Gastroesophageal sphincter (tissue), 4 donors: ENCODE measurements at regions not wholly inside any gene's neighbourhood (a gene's known extent, or its start where the extent isn't known, plus 50 kb on each side); places are given as distances from the start of the nearest gene placed in this dataset.

ENCODE experiments used
- ATAC-seq: fragments of 150-250 bp; one replicate; pipeline ENCODE4 v1.9.1; 2016; ENCODE audit warnings: mild to moderate bottlenecking, moderate library complexity
- H3K27ac ChIP-seq, 4 donors: fragments of 200-600 bp; sonication (generic) in 3 of 4; 1 replicate in 3 of 4; 2 replicates in 1 of 4; pipeline ENCODE4 v1.5.1; 2016 to 2019
- H3K27me3 ChIP-seq: fragments of 200-600 bp; sonication (generic); one replicate; pipeline ENCODE4 v1.5.1; 2019
- H3K36me3 ChIP-seq, 2 donors: fragments of 200-600 bp; sonication (generic); one replicate each; pipeline ENCODE4 v1.5.1; 2019; ENCODE audit warnings: control low read depth in 1 of 2
- H3K4me1 ChIP-seq, 3 donors: fragments of 200-600 bp; sonication (generic); 1 replicate in 2 of 3; 2 replicates in 1 of 3; pipeline ENCODE4 v1.5.1; 2016 to 2019; ENCODE audit warnings: control low read depth in 2 of 3
- H3K4me3 ChIP-seq, 2 donors: fragments of 200-600 bp; sonication (generic); one replicate each; pipeline ENCODE4 v1.5.1; 2019; ENCODE audit warnings: mild to moderate bottlenecking in 1 of 2, moderate library complexity in 1 of 2
- H3K9me3 ChIP-seq, 3 donors: fragments of 200-600 bp; sonication (generic); one replicate each; pipeline ENCODE4 v1.5.1; 2017 to 2019; ENCODE audit warnings: control low read depth in 2 of 3
- CTCF ChIP-seq, 4 experiments: fragments of 200-600 bp in 2 of 4; fragments of 450-650 bp in 2 of 4; sonication (generic) in 1 of 4; IDR thresholded peaks; one replicate each; pipeline ENCODE4 v1.5.1; 2017 to 2019; ENCODE audit warnings: antibody characterized with exemption in 4 of 4, mild to moderate bottlenecking in 2 of 4, moderate library complexity in 2 of 4
- EP300 ChIP-seq: sonication (generic); formaldehyde crosslinking; IDR thresholded peaks from one replicate; pipeline ENCODE4 v1.6.1; 2017; ENCODE audit warnings: antibody characterized with exemption, mild to moderate bottlenecking
- POLR2A ChIP-seq, 2 donors: fragments of 450-650 bp; IDR thresholded peaks; one replicate each; pipeline ENCODE4 v1.6.1; 2017; ENCODE audit warnings: antibody characterized with exemption in 2 of 2, mild to moderate bottlenecking in 2 of 2, moderate library complexity in 1 of 2
- POLR2AphosphoS5 ChIP-seq: sonication (generic); formaldehyde crosslinking; IDR thresholded peaks from one replicate; pipeline ENCODE4 v1.6.1; 2017; ENCODE audit warnings: antibody characterized with exemption
- WGBS, 2 donors: methylation state at CpG; one replicate each; pipeline ENCODE4 v1.1.5; 2018; ENCODE audit warnings: low coverage in 1 of 2; 5-methylcytosine and 5-hydroxymethylcytosine counted together

- H3K4me1 ChIP-seq: no peaks in the 10 kb centered on the region
- WGBS, 2 donors: 54 to 80% methylated on average over 3 to 5 of the region's 5 CpGs
- H3K36me3 ChIP-seq: no peaks in the 10 kb centered on the region
- H3K27me3 ChIP-seq: no peaks in the 10 kb centered on the region
- H3K27ac ChIP-seq: no peak overlapping the region
- no peak overlapping the region for H3K4me3 ChIP-seq
- H3K9me3 ChIP-seq: peaks cover 0 to 10% (median 0%) of the 10 kb centered on the region in 3 donors
- no peak for TF ChIP-seq EP300
- no peak for TF ChIP-seq POLR2A (IDR thresholded peaks at IDR 0.05)
- no peak for TF ChIP-seq POLR2AphosphoS5
- TF ChIP-seq CTCF (IDR thresholded peaks at IDR 0.05): no peak
- no peak for ATAC-seq
These were observed 84.1 kb upstream of the NABP1 start for GRCh38 chr2:191593622-191594385.

GRCh38 chr2:191597186-191597751 is 80.7 kb upstream of the NABP1 start:
- ATAC-seq: no peak
- TF ChIP-seq EP300: no peak
- no peak for TF ChIP-seq CTCF (IDR thresholded peaks at IDR 0.05)
- TF ChIP-seq POLR2AphosphoS5: no peak
- no peak for TF ChIP-seq POLR2A (IDR thresholded peaks at IDR 0.05)
- no peaks in the 10 kb centered on the region for H3K27me3 ChIP-seq
- H3K4me1 ChIP-seq: no peaks in the 10 kb centered on the region
- no peak overlapping the region for H3K4me3 ChIP-seq
- peaks cover 0 to 7% (median 0%) of the 10 kb centered on the region in 3 donors for H3K9me3 ChIP-seq
- H3K36me3 ChIP-seq: no peaks in the 10 kb centered on the region
- no peak overlapping the region for H3K27ac ChIP-seq
- 60 to 75% methylated on average over 6 to 9 of the region's 9 CpGs for WGBS, 2 donors

- H3K4me3 ChIP-seq: no peak overlapping the region
- H3K9me3 ChIP-seq: no peaks in the 10 kb centered on the region
- no peaks in the 10 kb centered on the region for H3K27me3 ChIP-seq
- no peaks in the 10 kb centered on the region for H3K36me3 ChIP-seq
- no peak for ATAC-seq
- no peak overlapping the region for H3K27ac ChIP-seq
- TF ChIP-seq EP300: no peak
- no peak for TF ChIP-seq POLR2AphosphoS5
- no peaks in the 10 kb centered on the region for H3K4me1 ChIP-seq
These were observed 79.6 kb upstream of the NABP1 start for GRCh38 chr2:191598296-191598695.

GRCh38 chr2:191601060-191601459 is 76.9 kb upstream of the NABP1 start:
- H3K4me3 ChIP-seq: no peak overlapping the region
- H3K9me3 ChIP-seq: no peaks in the 10 kb centered on the region
- H3K27ac ChIP-seq: no peak overlapping the region
- no peaks in the 10 kb centered on the region for H3K36me3 ChIP-seq
- no peaks in the 10 kb centered on the region for H3K4me1 ChIP-seq
- no peaks in the 10 kb centered on the region for H3K27me3 ChIP-seq
- TF ChIP-seq POLR2A (IDR thresholded peaks at IDR 0.05) (no peak), POLR2AphosphoS5 (no peak), EP300 (no peak), CTCF (IDR thresholded peaks at IDR 0.05) (no peak)
- ATAC-seq: no peak
- 71 to 100% methylated on average over 2 to 3 of the region's 3 CpGs for WGBS, 2 donors

- no peak for ATAC-seq
- Histone ChIP-seq H3K27ac (no peak overlapping the region), H3K27me3 (no peaks in the 10 kb centered on the region), H3K9me3 (no peaks in the 10 kb centered on the region), H3K36me3 (no peaks in the 10 kb centered on the region), H3K4me3 (no peak overlapping the region), H3K4me1 (no peaks in the 10 kb centered on the region)
- WGBS, 2 donors: 79 to 96% methylated on average over 4 of the region's 4 CpGs
- TF ChIP-seq CTCF (IDR thresholded peaks at IDR 0.05) (no peak), POLR2AphosphoS5 (no peak), POLR2A (IDR thresholded peaks at IDR 0.05) (no peak), EP300 (no peak)
These were observed 73.8 kb upstream of the NABP1 start for GRCh38 chr2:191604154-191604553.
